Mesothelial cell of epicardium (in vitro differentiated cells): ENCODE measurements at regions not wholly inside any gene's neighbourhood (a gene's known extent, or its start where the extent isn't known, plus 50 kb on each side); places are given as distances from the start of the nearest gene placed in this dataset.

Source experiments
- DNase-seq, 2 experiments: peaks; one replicate each; pipeline ENCODE4 v3.0.0; 2021; ENCODE audit warnings: low spot score in 2 of 2; ENCODE audit not compliant: unreplicated experiment in 2 of 2
- H3K27ac Mint-ChIP-seq: 2 replicates; pipeline ENCODE4 v1.8.0; 2021; ENCODE audit warnings: mixed read lengths
- H3K27me3 Mint-ChIP-seq: 2 replicates; pipeline ENCODE4 v1.8.0; 2021; ENCODE audit warnings: low read depth, mixed read lengths
- H3K36me3 Mint-ChIP-seq: 2 replicates; pipeline ENCODE4 v1.8.0; 2021; ENCODE audit warnings: mixed read lengths
- H3K4me1 Mint-ChIP-seq: 2 replicates; pipeline ENCODE4 v1.8.0; 2021; ENCODE audit warnings: mixed read lengths
- H3K4me3 Mint-ChIP-seq: 2 replicates; pipeline ENCODE4 v1.8.0; 2021; ENCODE audit warnings: mild to moderate bottlenecking, moderate library complexity, mixed read lengths
- H3K9me3 Mint-ChIP-seq: 2 replicates; pipeline ENCODE4 v1.8.0; 2021; ENCODE audit warnings: mixed read lengths
- CTCF ChIP-seq: fragments of 200-600 bp; sonication (generic); IDR thresholded peaks from one replicate; pipeline ENCODE4 v1.5.0; 2021; ENCODE audit warnings: antibody characterized with exemption; ENCODE audit not compliant: unreplicated experiment

- Mint-ChIP-seq H3K9me3 (no peaks in the 10 kb centered on the region), H3K4me3 (no peak overlapping the region), H3K4me1 (peaks cover 15% of the 10 kb centered on the region), H3K27me3 (peaks cover 3% of the 10 kb centered on the region), H3K27ac (no peak overlapping the region), H3K36me3 (no peaks in the 10 kb centered on the region)
- DNase-seq: no peak
- no peak for TF ChIP-seq CTCF
Observed at GRCh38 chr1:75992312-75992711, 60.1 kb upstream of the ASB17 start.

GRCh38 chr1:75993661-75994060 lies 61.5 kb upstream of the ASB17 start:
- Mint-ChIP-seq H3K27ac (no peak overlapping the region), H3K9me3 (peaks cover 5% of the 10 kb centered on the region), H3K4me1 (peaks cover 15% of the 10 kb centered on the region), H3K4me3 (no peak overlapping the region), H3K27me3 (no peaks in the 10 kb centered on the region), H3K36me3 (peaks cover 2% of the 10 kb centered on the region)
- TF ChIP-seq CTCF: no peak
- DNase-seq: no peak

GRCh38 chr1:75996196-75996595 lies 64.0 kb upstream of the ASB17 start:
- DNase-seq: no peak
- peaks cover 15% of the 10 kb centered on the region for H3K4me1 Mint-ChIP-seq
- peaks cover 17% of the 10 kb centered on the region for H3K9me3 Mint-ChIP-seq
- no peak overlapping the region for H3K27ac Mint-ChIP-seq
- no peaks in the 10 kb centered on the region for H3K27me3 Mint-ChIP-seq
- no peak overlapping the region for H3K4me3 Mint-ChIP-seq
- no peak for TF ChIP-seq CTCF
- peaks cover 3% of the 10 kb centered on the region for H3K36me3 Mint-ChIP-seq

GRCh38 chr1:75999034-75999433 lies 66.8 kb upstream of the ASB17 start:
- no peak for DNase-seq
- Mint-ChIP-seq H3K36me3 (peaks cover 3% of the 10 kb centered on the region), H3K27ac (no peak overlapping the region), H3K4me3 (no peak overlapping the region), H3K4me1 (peaks cover 10% of the 10 kb centered on the region), H3K27me3 (no peaks in the 10 kb centered on the region), H3K9me3 (peaks cover 21% of the 10 kb centered on the region)
- TF ChIP-seq CTCF: no peak

- Mint-ChIP-seq H3K4me3 (no peak overlapping the region), H3K36me3 (peaks cover 2% of the 10 kb centered on the region), H3K27me3 (no peaks in the 10 kb centered on the region), H3K27ac (no peak overlapping the region), H3K9me3 (peaks cover 17% of the 10 kb centered on the region), H3K4me1 (no peaks in the 10 kb centered on the region)
- no peak for TF ChIP-seq CTCF
- no peak for DNase-seq
Observed at GRCh38 chr1:76003946-76004345, 70.6 kb upstream of the ST6GALNAC3 start.

GRCh38 chr1:76005765-76006164 lies 68.8 kb upstream of the ST6GALNAC3 start:
- no peak overlapping the region for H3K4me3 Mint-ChIP-seq
- H3K27me3 Mint-ChIP-seq: no peaks in the 10 kb centered on the region
- H3K36me3 Mint-ChIP-seq: no peaks in the 10 kb centered on the region
- no peaks in the 10 kb centered on the region for H3K4me1 Mint-ChIP-seq
- H3K9me3 Mint-ChIP-seq: peaks cover 12% of the 10 kb centered on the region
- H3K27ac Mint-ChIP-seq: no peak overlapping the region
- DNase-seq: no peak
- TF ChIP-seq CTCF: no peak
